Left renal pelvis (tissue), 4 donors: ENCODE measurements at regions not wholly inside any gene's neighbourhood (a gene's known extent, or its start where the extent isn't known, plus 50 kb on each side); places are given as distances from the start of the nearest gene placed in this dataset.

ENCODE experiments used
- DNase-seq, 4 donors: peaks; one replicate each; pipeline ENCODE4 v3.0.0-alpha.2; 2013; ENCODE audit warnings: low read depth in 4 of 4, low spot score in 3 of 4

DNA sequence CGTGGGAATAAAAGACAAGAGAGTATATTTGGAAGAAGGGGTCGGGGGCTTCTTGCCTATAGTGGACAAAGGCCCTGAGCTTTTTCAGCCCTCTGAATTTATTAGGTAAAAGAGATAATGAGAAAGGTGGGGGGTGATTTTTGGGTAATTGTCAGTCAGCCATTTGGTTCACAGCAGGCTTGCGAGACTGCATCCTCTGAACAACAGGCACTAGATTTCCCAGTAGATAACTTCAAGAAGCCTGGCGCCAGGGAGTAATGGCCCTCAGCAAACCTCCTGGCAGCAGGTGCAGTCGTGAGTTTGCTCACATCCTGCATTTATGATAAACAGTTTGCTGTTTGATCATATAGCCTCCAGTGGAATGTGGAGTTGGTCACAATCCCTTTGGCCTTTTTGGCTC, 609.0 kb downstream of the DHX35 start:
- no peak for DNase-seq

DNA sequence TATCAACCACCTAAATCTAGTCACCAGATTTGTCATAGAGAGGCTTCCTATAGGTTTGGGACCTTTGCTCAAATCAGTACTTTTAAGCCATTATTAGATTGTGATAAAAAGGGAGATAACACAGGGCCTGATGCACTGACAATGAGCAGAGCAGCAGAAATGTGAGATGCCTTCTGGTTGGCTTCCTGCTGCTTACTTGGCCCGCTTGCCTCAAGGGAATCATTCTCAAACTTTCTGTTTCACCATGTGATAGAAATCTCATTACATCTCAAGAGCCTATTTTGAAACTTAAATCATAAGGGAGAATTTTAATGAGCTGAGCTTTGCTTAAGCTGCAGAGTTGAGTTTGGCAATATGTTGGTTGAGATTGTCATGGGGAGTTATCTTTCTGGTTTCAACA, 606.0 kb downstream of the DHX35 start:
- DNase-seq: no peak

DNA sequence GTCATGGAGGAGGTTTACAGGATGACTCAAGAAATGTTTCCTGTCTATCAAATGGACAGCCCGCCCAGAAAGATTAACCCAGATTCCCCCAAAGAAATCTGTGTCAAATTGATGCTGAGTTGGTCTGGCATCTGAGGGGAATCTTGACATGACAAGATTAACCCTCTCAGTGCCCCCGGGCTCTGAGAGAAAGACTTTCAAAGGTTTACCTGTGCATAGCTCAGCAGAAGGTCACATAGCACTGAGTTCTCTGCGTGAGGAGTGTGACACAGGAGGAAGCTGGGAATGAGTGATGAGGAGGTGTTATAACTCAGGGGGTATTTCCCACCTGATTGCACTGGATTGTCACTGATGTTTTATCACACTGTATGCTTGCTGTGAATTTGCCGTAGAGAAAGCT, 601.2 kb downstream of the DHX35 start:
- DNase-seq: no peak

DNA sequence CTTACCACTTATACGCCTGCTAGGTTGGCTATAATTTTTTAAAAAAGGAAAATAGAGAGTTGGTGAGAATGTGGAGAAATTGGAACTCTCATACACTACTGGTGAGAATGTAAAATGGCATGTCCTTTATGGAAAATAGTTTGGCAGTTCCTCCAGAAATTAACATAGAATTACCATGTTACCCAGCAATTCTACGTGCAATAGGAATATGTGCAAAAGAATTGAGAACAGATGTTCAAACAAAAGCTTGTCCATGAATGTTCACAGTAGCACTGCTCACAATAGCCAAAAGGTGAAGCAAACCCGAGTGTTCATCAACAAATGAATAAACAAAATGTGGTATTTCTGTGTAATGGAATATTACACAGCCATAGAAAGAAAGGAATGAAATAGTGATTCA, 592.2 kb downstream of the DHX35 start:
- DNase-seq: no peak

DNA sequence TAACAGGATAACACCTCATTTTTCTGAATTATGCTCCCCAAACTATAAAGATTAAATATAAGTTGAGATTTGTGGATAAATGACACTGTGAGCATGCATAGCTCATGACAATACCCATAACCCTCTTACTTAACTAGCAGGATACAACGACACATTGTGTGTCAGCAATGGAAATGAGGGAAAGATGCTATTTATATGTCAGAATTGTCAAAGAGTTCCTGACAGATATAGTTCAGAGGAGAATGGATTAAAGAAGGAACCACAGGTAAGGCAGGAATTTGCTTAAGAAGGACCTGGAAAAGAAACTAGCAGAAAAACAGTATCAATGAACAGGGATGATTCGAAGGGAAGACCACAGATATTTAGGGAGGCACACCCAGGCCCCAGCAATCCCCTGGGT, 591.0 kb downstream of the DHX35 start:
- DNase-seq: no peak

DNA sequence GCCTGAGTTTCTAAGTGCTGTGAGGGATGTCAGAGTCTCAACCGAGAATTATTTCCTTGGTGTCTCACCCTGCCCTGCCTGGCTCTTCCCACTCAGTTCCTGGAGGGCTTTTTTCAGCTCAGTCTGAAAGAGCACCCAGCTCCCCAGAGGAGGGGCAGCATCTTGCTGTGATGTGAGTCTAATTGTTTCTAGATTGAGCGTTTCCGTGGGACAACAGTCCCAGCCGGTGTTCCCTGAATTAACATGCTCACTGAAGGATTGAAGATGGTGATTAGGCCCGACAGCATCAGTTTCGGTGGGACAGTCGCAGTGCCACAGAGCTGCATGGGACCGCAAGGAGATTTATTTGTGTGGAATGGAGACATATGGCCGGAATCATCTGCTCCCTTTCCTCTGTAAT, 587.6 kb downstream of the DHX35 start:
- DNase-seq: no peak

DNA sequence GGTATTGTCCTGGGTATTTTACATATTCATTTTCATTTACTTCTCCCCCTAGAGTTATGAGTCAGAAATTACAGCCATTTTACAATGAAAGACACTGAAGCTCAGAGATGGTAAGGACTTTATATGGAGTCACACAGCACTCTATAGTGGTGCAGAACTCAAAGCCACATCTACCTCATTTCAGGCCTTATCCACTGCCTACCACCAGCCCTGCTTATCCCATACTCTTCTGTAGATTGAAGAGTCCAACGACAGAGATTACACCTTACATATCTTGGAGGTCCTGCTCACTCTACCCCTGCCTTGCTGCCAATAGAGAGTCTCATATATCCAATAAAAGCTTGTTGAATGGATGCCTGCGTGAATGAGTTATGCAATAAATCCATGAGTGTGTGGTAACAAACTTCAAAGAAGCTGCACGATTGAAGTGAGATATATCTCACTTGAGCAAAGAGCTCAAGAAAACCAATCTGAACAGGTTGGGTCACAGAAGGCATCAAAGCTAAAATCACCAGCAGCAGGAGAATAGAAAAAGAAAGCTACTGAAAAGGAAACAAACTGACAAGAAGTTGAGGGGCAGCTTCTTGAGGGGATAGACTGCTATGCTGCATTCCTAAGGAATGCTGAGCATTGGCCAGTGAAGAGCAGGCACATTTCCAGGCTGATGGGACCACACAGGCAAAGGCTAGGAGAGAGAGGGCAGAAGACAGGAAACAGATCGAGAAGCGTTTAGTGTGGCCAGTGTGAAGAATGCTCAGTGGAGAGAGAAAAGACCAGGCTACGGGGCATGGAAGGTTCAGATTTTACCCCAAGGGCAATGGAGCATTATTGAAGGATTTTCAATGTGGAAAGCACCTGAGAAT, 585.6 kb downstream of the DHX35 start:
- DNase-seq: no peak

DNA sequence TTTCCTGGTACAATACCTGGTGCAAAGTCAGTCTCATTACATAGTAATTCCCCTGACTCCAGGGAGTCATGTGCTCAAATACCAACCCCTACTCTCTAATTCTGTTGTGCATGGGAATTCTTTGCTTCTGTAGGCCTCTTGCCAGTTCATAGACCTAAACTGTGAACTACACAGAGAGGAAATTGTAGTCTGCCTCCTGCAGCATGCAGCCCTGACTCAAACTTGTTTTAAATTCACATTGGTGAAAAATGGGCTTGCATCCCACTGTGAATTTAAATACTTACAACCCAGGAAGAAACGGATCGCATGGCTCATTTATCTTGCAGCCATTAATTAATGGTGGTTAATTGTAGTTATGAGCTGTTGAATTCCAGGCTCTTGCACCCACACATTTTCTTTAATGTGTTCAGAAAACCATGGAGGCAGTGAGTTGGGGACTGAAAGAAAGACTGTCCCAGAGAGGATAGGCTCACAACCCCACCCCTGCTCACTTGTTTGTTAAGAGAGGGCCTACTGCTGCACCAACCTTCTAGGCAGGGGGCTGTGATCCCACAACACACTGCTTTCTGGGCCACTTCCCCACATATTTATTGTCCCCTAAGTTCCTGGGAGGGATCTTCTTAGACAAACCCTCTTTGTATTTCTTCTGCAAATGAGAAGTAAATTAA, 579.1 kb downstream of the DHX35 start:
- DNase-seq: peak in 1 of 4 donors; percentile 10

DNA sequence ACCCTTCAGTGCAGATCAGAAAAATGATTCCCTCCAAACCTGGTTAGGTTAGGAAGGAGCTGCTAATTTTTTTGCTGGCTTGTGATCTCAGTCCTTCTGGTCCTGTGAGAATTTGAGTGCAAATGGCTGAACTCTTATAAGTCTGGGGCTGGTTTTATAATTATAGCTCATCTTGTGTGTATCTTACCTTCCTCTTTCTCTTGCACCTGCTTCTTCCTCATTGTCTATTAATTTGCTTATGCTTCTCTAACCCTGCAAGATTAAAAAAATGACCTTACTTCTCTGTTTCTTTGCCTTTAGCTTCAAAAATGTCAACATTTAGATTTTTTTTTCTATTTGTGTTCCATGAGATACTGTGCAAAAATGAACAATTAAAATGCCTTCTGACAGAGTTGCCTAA, 576.2 kb downstream of the DHX35 start:
- no peak for DNase-seq

DNA sequence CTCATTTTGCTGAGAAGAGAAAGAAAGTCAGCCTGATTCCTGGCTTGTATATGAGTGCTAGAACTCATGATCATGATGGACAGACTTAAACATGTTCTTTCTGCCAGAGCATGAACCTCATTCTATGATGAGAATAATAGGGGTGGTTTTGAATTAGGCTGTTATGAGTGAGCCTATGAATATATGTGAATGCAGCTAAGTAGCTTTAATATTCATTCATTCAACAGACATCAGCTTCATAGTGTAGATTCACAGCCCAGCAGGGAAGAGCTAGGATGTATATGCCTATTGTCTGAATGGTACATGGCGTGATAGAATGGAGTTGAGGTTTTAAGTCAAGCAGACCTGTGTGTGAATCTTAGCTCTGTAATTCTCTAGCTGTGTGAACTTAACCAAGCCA, 573.2 kb downstream of the DHX35 start:
- DNase-seq: no peak

DNA sequence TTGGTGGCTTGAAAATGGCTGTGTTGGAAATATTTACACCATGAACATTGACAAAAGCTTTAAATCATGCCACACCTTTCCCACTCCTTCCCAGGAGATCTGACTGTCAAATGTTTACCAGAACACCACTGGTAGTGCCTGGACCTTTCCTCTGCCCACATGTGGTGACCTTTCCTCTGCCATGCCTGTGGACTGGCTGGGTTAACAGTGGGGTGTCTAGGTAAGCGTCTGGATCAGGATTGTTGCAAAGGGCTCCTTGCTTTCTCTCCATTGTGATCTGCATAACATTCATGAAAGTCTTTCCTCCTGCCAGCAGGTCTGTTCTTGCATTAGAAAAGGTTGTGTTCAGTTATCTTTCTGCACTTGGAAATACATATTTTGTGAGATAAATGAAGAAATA, 572.7 kb downstream of the DHX35 start:
- DNase-seq: no peak

DNA sequence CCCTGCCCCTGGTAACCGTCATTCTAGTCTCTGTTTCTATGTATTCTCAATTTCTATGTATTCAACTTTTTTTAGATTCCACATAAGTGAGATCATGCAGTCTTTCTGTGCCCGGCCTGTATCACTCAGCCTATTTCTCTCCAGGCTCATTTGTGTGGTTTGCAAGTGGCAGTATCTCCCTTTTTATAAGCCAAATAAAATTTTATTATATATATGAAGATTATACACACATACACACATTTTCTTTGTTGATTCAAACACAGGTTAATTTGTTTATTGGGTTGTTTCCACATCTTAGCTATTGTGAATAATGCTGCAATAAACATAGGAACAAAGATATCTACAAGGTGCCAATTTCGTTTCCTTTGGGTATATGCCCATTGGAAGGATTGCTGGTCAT, 571.7 kb downstream of the DHX35 start:
- no peak for DNase-seq

DNA sequence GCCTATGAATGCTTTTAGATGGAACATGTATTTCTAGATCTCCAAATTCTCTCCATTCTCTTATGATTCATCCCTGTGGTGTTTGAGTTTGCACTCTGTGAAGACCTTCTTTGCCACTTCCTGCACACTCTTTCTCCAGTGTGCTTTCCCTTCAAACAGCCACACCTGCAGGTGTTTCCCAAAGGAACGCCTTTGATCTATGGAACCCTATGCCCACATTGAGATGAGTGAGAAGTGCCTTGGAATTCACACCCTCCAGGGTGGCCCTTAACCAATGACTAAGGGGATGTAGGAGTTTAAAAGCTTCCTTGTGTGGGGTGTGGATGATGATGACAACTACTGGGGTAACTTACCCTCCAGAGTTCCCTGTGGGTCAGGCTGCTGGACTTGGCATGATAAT, 570.1 kb downstream of the DHX35 start:
- no peak for DNase-seq

DNA sequence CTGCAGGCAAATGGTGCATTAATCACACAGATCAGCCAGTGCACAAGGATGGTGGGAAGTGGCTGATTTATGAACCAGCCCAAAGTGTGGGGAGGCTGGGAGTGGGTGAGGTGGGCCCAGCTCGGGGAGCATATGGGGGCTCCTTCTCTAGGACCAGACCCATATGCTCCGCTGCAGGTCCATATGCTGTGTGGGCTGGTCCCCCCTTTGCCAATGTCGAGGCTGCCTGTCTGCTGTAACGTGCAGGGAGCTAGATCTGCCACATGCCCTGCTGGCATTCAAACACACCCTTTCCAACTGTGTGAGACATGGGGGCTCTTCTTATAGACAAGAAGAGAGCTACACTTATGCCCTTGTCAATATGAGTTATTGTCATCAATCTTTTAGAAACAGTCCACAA, 566.3 kb downstream of the DHX35 start:
- no peak for DNase-seq

DNA sequence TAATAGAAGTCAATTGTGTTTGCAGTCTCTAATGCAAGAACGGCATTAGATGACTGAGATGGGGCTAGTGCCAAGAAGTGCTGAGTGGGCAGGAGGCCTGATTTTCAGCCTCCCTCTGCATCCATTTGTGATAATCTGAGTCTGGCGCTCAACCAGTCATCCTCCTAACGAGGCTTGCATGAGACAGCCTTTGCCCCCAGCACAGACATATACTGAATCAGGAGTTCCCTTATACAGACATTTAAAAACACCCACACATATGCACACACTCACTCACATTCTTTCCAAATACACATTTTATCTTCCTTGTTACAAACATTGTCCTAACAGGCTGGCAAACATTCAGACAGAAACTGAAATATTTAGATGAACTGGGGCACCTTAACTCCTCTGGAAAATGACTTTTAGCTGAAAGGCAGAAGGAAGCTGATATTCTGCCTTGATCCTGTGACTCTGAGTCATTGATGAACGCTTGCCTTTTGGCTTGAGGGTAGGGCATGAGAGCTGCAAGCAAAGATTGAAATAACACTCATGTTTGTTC, 562.3 kb downstream of the DHX35 start:
- no peak for DNase-seq

DNA sequence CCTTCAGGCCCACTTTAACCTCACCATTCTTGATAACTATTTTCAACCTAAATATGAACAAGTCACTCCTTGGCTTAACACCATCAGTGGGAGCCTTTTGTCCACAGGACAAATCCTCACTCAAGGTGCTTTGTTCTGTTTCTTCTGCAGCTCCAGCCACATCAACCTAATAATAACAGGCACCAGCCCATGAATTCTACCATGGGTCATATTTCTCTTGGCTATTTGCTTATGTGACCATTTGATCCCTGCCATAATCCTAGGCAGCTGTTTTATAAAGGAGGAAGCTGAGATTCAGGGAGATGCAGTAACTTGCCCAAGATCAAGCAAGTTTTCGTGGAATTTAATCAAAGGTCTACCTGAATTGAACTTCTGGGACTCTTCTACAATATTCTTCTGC, 561.3 kb downstream of the DHX35 start:
- DNase-seq: no peak

DNA sequence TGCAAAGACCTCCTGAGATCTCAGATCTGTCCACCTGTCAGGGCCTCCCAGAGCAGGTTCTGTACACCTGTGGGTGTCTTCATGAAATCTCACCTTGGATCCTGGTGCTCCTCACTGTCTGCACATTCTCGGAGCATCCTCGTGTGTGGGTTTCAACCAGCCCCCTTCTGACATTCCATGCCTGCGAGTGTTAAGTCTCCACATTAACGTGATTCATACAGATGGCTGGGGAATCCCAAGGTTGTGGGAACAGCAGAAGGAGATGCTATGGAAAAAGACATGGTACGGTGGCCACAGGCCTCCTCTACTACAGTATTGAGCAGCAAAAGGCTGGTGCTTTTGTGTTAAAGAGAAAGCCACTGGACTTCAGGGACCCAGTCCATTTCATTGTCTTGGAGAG, 556.5 kb downstream of the DHX35 start:
- DNase-seq: no peak

DNA sequence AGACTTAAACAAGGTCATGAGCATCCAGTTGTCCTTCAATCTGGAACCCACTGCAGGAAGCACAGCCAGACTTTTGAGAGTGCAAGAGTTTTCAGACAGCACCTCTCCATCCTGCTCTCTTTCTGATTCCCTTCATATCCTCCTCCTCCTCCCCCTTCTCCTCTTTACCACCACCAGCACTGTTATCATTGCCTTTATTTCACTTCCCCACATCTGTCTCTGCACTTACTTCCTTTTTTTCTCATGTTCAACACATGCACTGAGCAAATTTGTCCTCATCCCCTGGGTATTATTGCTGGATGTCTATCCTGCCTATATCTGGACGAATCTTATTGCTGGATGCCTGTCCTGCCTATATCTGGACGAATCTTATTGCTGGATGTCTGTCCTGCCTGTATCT, 554.8 kb downstream of the DHX35 start:
- no peak for DNase-seq

DNA sequence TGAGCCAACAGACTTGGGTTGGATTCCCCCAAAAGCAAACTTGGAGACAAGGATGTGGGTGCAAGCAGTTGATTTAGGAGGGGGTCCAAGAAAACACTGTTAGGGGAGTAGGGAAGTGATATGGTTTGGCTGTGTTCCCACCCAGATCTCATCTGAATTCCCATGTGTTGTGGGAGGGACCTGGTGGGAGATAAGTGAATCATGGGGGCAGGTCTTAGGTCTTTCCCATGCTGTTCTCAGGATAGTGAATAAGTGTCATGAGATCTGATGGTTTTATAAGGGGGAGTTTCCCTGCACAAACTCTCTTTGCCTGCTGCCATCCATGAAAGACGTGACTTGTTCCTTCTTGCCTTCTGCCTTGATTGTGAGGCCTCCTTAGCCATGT, 542.6 kb downstream of the DHX35 start:
- DNase-seq: no peak

DNA sequence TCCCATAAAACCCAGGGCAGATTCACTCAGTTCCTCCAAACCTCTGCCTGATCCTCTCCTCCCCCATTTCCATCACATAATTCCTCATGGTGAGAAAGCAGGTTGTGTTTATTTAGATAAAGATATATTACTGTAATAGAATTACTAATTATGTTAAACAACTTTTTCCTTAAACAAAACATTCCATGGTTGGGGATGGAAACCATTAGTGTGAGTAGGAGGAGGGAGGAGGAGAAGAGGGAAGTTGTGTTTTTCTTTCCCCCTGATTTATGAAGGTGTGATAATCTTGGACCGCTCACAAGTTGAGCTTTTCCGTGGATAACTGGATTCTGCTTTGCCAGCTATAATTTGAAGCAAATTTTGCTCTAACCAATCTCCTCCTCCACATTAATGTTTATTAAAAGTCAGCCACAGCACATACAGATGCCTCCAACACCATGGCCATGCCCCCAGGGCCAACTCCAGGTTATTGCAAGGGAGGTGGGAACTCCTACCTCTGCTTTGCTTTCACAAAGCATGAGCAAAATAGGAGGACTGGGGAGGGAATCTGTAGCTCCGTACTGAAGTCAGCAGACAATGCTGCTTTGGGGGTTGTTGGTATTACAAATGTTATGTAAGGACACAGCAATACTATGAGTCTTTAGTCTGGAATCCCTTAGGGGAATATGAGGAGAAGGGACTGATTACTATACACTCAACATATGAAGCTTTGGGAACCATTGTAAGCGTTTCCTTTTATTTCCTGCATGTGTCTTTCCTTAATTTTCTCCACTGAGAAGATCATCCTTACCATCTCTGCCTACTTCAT, 542.0 kb downstream of the DHX35 start:
- DNase-seq: peak in 2 of 4 donors; percentile 50 to 52

DNA sequence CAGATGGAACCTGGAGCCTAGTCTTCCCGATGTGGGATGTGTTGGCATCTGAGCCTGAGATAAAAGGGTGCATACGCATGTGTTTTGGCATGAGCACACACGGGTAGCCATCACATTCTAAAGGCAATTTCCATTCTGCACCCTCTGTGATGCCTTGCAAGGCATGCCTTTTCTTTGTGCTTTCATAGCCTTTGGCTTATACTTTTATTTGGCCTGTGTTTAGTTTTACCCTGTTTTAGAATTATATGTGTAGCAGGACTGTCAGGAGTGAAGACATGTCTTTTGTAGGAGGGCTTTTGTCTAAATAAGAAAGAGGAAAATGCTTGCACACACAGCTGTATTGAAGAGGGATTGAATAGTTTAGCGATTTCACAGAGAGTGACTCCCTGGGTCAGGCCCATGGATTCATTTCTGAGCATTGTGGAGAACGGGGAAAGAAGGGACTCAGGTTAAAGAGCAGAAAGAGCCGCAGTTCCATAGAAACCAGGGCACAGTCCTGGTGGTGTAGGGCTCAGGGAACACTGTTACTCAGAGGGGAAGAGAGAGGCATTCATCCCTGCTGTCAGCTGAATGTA, 530.2 kb downstream of the DHX35 start:
- DNase-seq: no peak
